ENCODE measurements at regions not wholly inside any gene's neighbourhood (a gene's known extent, or its start where the extent isn't known, plus 50 kb on each side); places are given as distances from the start of the nearest gene placed in this dataset.

DNA sequence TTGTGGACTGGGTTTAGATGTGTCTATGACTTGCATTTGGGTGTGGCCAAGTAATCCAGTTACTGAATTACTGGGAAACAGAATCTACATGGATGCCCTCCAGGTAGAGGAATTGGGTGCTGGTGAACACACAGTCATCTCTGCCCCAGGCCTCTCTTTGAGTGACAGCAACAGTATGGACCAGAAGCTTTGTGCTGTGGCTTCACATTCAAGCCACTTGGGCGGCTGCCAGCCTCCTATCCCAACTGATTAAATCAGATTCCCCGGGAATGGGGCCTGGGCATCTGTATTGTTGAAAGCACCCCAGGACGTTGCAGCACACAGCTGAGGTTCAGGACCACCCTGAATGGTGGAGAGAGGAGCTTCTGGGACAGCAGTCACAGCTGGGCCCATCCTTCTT, 144.6 kb downstream of the DHX35 start:
- DNase-seq (ENCODE audit: low spot score): no peak

DNA sequence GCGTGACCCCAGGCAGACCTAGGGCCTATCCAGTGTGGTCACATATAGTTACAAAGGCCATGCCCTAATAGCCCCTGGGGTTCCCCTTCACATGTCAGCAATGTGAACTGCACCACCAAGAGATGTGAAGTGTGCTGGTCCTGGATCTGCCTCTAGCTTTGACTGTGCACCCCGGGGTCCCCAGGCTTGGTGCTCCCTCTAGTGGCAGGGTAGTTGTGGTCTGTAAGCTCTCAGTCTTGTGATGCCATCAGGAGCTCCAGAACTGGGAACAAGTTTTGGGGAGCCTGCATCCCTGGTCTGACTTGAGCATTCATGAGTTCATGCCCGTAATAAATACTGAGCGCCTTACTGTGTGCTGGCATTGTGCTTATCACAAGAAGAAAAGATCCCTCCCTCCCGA, 143.4 kb downstream of the DHX35 start:
- DNase-seq (ENCODE audit: low spot score): no peak

DNA sequence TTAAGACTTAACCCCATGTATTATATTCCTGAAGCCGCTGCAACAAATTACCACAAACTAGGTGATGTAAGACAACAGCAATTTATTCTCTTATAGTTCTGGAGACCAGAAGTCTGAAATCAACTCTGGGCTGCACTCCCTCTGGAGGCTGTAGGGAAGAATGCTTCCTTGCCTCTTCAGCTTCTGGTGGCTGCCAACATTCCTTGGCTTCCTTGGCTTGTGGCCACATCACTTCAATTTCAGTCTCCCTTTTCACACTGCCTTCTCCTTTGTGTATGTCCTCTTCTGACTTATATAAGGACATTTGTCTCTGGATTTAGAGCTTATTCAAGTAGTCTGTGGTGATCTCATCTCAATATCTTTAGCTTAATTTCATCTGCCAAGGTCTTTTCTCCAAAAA, 141.6 kb downstream of the DHX35 start:
- DNase-seq (ENCODE audit: low spot score): no peak

DNA sequence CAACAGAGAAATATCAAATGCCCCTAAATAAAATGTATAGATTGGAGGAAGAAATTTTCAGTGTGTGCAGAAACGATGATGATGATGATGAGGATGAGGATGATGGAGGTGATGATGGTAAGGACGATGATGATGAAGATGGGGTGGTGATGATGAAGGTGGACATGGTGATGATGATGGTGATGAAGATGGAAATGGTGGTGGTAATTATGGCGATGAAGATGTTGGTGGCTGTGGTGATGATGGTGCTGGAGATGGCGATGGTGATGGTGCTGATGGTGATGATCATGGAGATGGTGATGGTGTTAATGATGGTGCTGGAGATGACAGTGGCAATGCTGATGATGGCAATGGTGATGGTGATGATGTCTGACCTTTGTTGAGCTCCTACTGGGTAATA, 141.2 kb downstream of the DHX35 start:
- DNase-seq (ENCODE audit: low spot score): no peak

DNA sequence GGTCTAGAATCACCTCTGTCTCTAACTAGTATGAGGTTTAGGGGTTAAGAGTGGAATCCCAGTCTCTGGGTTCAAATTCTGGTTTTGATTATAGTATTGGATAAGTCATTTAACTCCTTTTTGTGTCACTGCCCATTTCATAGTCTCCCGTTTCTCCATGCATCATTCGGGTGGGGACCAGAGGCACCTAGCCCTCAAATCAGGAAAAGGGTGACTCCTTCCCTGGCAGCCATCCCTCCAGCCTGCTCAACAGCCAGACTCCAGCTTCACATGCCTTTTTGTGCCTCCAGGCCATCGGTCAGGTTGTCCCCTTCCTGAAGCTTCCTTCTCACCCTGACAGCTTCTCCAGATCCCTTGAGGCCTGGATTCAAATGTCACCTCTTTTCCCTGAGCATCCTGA, 139.8 kb downstream of the DHX35 start:
- no peak for DNase-seq (ENCODE audit: low spot score)

DNA sequence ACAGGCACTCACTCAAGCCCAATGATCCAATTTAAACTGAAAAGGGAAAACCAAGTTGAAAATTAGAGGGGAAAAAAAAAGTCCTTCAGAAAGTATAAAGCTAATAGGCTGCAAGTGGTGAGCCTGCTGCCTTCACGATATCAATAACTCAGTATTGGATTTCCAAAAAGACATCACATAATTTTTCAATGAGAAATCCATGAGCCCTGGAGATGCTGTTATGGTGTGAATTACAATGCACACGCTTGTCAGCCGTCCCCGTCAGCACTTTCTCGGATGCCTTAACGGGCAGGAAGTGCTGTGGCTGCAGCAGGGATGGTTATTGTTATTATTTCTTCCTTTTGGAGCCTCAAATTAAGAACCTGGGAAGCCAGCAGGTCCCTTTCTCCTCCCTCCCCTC, 138.5 kb downstream of the DHX35 start:
- no peak for DNase-seq (ENCODE audit: low spot score)

DNA sequence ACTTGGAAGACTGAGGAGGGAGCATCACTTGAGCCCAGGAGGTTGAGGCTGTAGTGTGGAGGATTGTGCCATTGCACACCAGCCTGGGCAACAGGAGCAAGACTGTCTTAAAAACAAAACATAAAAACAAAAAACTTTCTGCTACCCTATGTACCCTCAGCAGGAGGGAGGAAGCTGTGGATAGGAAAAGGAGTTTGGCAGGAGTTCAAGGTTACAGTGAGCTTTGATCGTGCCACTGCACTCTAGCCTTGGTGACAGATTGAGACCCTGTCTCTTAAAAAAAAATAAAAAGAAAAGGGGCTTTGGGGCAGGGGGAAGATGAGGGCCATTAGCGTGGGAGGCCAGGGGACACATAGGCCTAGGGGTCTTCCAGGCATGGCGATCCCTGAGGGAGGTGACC, 135.7 kb downstream of the DHX35 start:
- no peak for DNase-seq (ENCODE audit: low spot score)

DNA sequence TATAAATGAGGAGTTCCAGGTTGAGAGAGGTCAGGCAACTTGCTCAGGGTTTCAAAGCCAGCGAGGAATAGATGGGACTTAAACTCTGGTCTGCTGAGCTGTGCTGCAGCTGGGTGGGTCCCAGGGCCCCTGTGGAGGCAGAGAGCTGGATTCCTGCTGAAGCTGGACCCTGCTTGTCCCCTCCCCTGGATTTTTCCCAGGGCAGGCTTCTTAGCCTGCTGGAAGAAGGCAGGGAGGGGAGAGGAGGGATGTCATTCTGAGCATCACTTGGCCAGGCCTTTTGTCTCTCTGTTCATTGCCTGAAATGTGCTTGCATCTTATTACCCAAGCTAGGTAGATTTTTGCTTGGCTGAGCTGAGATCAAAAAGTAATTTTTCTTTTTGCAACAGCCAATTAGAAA, 133.7 kb downstream of the DHX35 start:
- DNase-seq (ENCODE audit: low spot score): no peak

DNA sequence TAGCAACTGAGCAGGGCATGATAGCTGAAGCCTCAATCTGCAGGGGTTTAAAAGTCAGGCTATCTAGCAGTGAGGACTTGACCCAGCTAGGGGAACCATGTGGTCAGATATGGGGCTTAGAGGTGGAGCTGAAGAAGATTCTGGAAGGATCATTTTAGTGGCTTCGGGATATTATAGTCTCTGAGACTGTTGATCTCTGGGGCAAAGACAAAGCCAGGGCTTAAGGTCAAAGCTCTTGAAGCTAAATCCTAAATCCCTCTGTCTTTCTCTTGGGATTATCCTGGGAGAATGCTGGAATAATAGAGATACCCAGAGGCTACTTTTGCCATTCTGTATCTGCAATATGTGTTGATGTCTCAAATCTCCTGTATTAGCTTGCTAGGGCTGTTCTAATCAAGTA, 132.2 kb downstream of the DHX35 start:
- no peak for DNase-seq (ENCODE audit: low spot score)

DNA sequence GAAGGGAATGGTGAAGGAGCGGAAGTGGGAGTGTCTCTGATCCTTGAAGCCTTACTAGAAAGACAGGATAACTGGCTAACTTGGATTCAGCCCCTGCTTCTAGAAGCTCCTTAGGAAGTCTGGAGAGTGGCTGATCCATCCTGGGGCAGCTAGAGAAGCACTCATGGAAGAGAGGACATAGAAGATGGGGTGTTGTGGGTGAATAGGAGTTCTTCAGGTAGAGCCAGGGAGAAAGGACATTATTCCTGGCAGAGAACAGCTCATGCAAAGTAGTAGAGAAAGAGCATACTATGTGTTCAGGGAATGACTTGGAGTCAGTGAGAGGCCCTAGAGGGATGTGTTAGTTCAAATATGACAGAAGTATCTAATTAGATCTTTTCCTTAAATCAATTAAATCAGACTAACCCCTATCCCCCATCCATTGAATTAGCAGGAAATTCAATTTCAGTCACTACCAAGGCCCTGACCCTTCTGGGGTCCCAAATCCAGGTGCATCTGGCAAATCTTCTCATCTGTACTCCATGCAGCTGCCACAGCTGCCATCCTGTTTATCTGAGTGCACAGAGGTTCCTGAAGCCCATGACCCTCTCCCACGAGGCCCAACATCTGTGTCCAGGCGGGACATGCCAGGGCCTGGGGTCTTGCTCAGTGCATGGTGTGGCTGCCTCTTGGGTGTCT, 130.7 kb downstream of the DHX35 start:
- no peak for DNase-seq (ENCODE audit: low spot score)

DNA sequence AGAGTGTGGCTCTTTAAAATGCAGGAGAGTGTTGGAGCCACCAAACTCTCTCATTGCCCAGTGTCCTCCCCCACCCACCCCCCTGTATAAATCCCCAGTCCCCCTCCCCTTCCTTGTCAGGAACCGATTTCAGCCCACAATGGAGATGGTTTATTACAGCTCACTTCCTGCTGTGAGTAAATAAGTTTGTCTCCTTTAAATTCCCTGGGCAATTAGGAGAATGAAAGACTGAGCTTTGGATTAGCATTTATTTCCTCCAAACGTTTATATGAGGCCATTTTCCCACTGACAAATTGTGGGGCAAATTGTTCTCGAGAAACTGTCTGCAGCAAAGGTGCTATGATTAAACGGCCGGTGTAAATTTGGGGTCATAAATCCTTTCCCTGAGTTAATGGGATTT, 128.8 kb downstream of the DHX35 start:
- no peak for DNase-seq (ENCODE audit: low spot score)

DNA sequence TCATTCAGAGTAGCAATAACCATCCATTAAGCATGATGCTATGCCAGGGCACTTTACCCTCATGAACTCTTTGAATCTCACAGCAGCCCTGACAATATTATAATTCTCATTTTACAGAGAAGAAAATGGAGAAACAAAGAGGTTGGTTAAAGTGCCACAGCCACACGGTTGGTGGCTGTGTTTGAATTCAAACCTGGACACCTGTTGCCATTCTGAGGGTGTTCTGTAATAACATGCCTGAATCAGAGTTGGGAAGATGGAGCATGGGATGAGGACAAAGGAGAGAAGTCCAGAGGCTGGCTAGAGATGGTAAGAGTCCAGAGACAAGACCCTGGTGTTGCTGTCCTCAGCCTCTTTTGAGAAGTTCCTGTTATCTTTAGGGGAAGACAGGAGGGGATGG, 127.7 kb downstream of the DHX35 start:
- DNase-seq (ENCODE audit: low spot score): no peak
